SW480 (cell line): ENCODE measurements at regions not wholly inside any gene's neighbourhood (a gene's known extent, or its start where the extent isn't known, plus 50 kb on each side); places are given as distances from the start of the nearest gene placed in this dataset.
"Not testable (repeated sequence)": the region's sequence is repeated elsewhere in the genome, so short reads cannot be mapped to it uniquely, and the experiment has no call there.

Source experiments
- DNase-seq: peaks from one replicate; pipeline ENCODE4 v3.0.0-alpha.2; 2016; ENCODE audit warnings: low spot score

- no peak for DNase-seq
Observed at GRCh38 chr13:80173224-80173623, 167.7 kb downstream of the SPRY2 start.

- no peak for DNase-seq
Observed at GRCh38 chr13:80171096-80171495, 169.8 kb downstream of the SPRY2 start.

- DNase-seq, result no peak
Observed at GRCh38 chr13:80168089-80168850, 172.7 kb downstream of the SPRY2 start.

- DNase-seq, result no peak
Observed at GRCh38 chr13:80166352-80166751, 174.6 kb downstream of the SPRY2 start.

- DNase-seq, result no peak
Observed at GRCh38 chr13:80164462-80164861, 176.5 kb downstream of the SPRY2 start.

GRCh38 chr13:80161896-80162295 lies 179.0 kb downstream of the SPRY2 start:
- DNase-seq, result no peak

GRCh38 chr13:80161219-80161618 lies 179.7 kb downstream of the SPRY2 start:
- no peak for DNase-seq

GRCh38 chr13:80160110-80160509 lies 180.8 kb downstream of the SPRY2 start:
- DNase-seq, result no peak

GRCh38 chr13:80157261-80157932 lies 183.5 kb downstream of the SPRY2 start:
- DNase-seq, result no peak

GRCh38 chr13:80152142-80152541 lies 188.8 kb downstream of the SPRY2 start:
- not testable (repeated sequence) for DNase-seq

- no peak for DNase-seq
Observed at GRCh38 chr13:80151016-80151415, 189.9 kb downstream of the SPRY2 start.

GRCh38 chr13:80149736-80150135 lies 191.2 kb downstream of the SPRY2 start:
- no peak for DNase-seq

GRCh38 chr13:80145171-80145690 lies 195.7 kb downstream of the SPRY2 start:
- DNase-seq, result no peak

- DNase-seq, result no peak
Observed at GRCh38 chr13:80144493-80144892, 196.4 kb downstream of the SPRY2 start.

GRCh38 chr13:80141123-80141849 lies 199.6 kb downstream of the SPRY2 start:
- DNase-seq, result no peak

GRCh38 chr13:80140685-80141084 lies 200.2 kb downstream of the SPRY2 start:
- DNase-seq, result no peak

GRCh38 chr13:80139196-80139595 lies 201.7 kb downstream of the SPRY2 start:
- DNase-seq, result no peak

- no peak for DNase-seq
Observed at GRCh38 chr13:80137994-80138393, 202.9 kb downstream of the SPRY2 start.

- no peak for DNase-seq
Observed at GRCh38 chr13:80134346-80134745, 206.6 kb downstream of the SPRY2 start.

- DNase-seq, result no peak
Observed at GRCh38 chr13:80133631-80134261, 207.2 kb downstream of the SPRY2 start.

- DNase-seq, result peak; percentile 59
Observed at GRCh38 chr13:80132741-80133601, 208.0 kb downstream of the SPRY2 start.
